RWPE2 (cell line): ENCODE measurements at regions not wholly inside any gene's neighbourhood (a gene's known extent, or its start where the extent isn't known, plus 50 kb on each side); places are given as distances from the start of the nearest gene placed in this dataset.

Experiments
- ATAC-seq: fragments of 200-7000 bp; cut with Tn5 transposase; 3 replicates; pipeline ENCODE4 v1.9.1; 2021; ENCODE audit warnings: low read depth
- DNase-seq: peaks from one replicate; pipeline ENCODE4 v3.0.0-alpha.2; 2020; ENCODE audit warnings: low spot score
- H3K27ac ChIP-seq: fragments of 450-650 bp; 2 replicates; pipeline ENCODE4 v1.5.1; 2017; ENCODE audit warnings: mild to moderate bottlenecking; ENCODE audit not compliant: poor library complexity, severe bottlenecking
- H3K27me3 ChIP-seq: fragments of 250-450 bp; sonication (Bioruptor Pico); 2 replicates; pipeline ENCODE4 v1.5.1; 2021; ENCODE audit warnings: mild to moderate bottlenecking, moderate library complexity; ENCODE audit not compliant: insufficient read depth, poor library complexity, severe bottlenecking
- H3K36me3 ChIP-seq: fragments of 250-450 bp; sonication (Bioruptor Pico); 2 replicates; pipeline ENCODE4 v1.5.1; 2020; ENCODE audit warnings: low read depth, mild to moderate bottlenecking, moderate library complexity
- H3K4me1 ChIP-seq: fragments of 250-450 bp; sonication (Bioruptor Pico); 2 replicates; pipeline ENCODE4 v1.5.1; 2021; ENCODE audit warnings: mild to moderate bottlenecking, moderate library complexity; ENCODE audit not compliant: insufficient read depth, poor library complexity, severe bottlenecking
- H3K4me3 ChIP-seq: fragments of 250-450 bp; sonication (Bioruptor Pico); 2 replicates; pipeline ENCODE4 v1.5.1; 2021; ENCODE audit warnings: mild to moderate bottlenecking, moderate library complexity; ENCODE audit not compliant: severe bottlenecking
- H3K9me3 ChIP-seq: fragments of 250-450 bp; sonication (Bioruptor Pico); 2 replicates; pipeline ENCODE4 v1.5.1; 2021; ENCODE audit warnings: mild to moderate bottlenecking, moderate library complexity; ENCODE audit not compliant: severe bottlenecking
- TF ChIP-seq, protein P1 (sequence below): fragments of 450-650 bp; IDR thresholded peaks from one replicate; pipeline ENCODE4 v1.5.1; 2017; ENCODE audit warnings: mild to moderate bottlenecking, moderate library complexity; ENCODE audit not compliant: poor library complexity, severe bottlenecking

DNA sequence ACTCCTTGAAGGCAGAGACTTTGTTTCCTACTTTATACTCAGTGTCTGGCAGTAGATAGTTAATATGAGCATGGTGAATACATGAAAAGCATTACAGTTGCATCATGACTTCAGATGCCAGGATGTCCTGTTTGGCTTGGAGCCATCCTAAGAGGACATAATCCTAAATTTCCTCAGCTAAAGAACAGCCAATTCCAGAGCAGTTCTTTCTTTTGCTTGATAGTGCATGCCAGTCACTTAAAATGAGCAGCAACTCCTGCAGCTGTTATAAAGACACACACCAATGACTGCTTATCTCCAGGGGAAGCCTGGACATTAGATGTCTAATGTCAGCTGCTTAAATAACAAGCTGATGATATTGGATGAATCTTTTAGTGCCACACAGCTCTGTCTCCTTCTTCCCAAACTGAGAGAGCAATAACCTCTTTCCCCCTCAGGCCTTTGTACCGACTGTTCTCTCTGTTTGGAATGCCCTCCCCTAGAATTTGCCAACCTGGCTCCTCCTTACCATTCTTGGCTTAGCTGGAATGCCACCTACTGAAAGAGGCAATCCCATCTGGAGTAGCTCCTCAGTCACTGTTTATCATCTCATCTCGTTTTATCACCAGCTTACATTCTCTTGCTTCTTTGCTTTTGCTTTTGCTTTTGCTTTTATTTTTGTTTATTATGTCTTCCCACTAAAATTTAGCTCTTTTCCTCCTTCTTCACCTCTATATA is 100.8 kb upstream of the USP38 start:
- no peak for ATAC-seq
- H3K27me3 ChIP-seq = peaks cover 3% of the 10 kb centered on the region
- no peaks in the 10 kb centered on the region for H3K36me3 ChIP-seq
- H3K4me1 ChIP-seq = no peaks in the 10 kb centered on the region
- no peak for DNase-seq
- H3K9me3 ChIP-seq = no peaks in the 10 kb centered on the region
- TF ChIP-seq, protein P1, sequence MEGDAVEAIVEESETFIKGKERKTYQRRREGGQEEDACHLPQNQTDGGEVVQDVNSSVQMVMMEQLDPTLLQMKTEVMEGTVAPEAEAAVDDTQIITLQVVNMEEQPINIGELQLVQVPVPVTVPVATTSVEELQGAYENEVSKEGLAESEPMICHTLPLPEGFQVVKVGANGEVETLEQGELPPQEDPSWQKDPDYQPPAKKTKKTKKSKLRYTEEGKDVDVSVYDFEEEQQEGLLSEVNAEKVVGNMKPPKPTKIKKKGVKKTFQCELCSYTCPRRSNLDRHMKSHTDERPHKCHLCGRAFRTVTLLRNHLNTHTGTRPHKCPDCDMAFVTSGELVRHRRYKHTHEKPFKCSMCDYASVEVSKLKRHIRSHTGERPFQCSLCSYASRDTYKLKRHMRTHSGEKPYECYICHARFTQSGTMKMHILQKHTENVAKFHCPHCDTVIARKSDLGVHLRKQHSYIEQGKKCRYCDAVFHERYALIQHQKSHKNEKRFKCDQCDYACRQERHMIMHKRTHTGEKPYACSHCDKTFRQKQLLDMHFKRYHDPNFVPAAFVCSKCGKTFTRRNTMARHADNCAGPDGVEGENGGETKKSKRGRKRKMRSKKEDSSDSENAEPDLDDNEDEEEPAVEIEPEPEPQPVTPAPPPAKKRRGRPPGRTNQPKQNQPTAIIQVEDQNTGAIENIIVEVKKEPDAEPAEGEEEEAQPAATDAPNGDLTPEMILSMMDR = no peak
- H3K4me3 ChIP-seq = no peak overlapping the region
- no peak overlapping the region for H3K27ac ChIP-seq

DNA sequence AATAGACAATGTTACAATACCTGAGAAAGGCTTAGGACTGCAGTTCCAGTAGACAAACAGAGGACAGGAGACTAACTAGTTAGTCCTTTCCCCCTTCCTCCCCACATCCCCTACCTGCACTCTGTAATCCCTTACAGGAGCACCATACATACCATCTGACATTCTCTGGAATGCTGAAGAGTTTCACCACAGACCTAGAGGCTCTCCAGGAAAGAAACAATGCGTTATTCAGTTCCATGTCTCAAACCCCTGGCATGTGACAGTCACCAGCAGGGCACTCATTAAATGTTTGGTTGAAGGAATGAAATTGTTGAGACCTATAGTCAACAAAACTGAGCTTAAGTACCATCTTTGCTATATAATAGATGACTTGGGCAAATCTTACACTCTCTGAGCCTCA is 100.2 kb upstream of the USP38 start:
- H3K27me3 ChIP-seq = peaks cover 3% of the 10 kb centered on the region
- no peaks in the 10 kb centered on the region for H3K9me3 ChIP-seq
- H3K27ac ChIP-seq = no peak overlapping the region
- ATAC-seq = no peak; the same call in 2 of the 3 replicates
- TF ChIP-seq, protein P1 = no peak
- no peaks in the 10 kb centered on the region for H3K4me1 ChIP-seq
- no peak overlapping the region for H3K4me3 ChIP-seq
- no peaks in the 10 kb centered on the region for H3K36me3 ChIP-seq
- DNase-seq = no peak

DNA sequence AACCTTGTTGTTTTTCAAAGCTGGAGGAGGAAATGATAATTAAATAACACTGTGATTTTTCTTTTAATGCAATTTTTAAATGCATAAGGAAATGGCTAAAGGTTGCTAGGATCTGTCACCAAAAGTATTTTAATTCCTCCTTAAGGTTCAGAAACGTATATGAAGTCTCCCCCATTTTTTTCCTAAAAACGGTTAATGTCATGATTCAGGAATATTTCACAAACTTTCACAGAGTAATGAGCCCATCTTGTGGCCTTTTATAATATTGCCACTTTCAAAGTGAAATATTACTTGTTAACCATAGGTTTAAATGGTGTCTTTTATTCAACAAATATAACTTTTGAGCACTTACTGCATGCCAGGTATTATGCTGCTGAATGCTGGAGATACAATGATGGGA is 99.5 kb upstream of the USP38 start:
- Histone ChIP-seq H3K9me3 (no peaks in the 10 kb centered on the region), H3K4me1 (no peaks in the 10 kb centered on the region), H3K4me3 (no peak overlapping the region), H3K27ac (no peak overlapping the region), H3K27me3 (peaks cover 3% of the 10 kb centered on the region), H3K36me3 (no peaks in the 10 kb centered on the region)
- ATAC-seq = no peak
- DNase-seq = no peak
- TF ChIP-seq, protein P1 = peak; percentile 22

DNA sequence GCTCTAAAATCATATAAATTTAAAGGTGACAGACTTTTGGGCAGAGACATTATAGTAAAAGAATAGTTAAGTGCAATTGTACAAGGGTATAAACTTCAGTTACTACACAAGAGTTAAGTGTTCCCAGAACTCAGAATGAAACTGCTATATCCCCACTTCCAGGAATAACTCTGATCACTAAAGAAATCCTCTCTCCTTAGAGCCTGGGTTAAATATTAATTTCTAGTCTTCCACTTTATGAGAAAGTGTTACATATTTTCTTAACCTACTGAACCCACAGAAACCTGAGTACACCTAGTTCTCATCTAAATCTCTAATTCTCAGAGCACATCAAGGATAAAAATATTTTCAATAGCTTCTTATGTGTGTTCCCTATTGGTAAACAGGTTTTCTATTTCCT is 99.1 kb upstream of the USP38 start:
- TF ChIP-seq, protein P1 = no peak
- Histone ChIP-seq H3K27ac (no peak overlapping the region), H3K9me3 (no peaks in the 10 kb centered on the region), H3K36me3 (no peaks in the 10 kb centered on the region), H3K4me1 (no peaks in the 10 kb centered on the region), H3K4me3 (no peak overlapping the region), H3K27me3 (peaks cover 3% of the 10 kb centered on the region)
- DNase-seq = no peak
- ATAC-seq = no peak

DNA sequence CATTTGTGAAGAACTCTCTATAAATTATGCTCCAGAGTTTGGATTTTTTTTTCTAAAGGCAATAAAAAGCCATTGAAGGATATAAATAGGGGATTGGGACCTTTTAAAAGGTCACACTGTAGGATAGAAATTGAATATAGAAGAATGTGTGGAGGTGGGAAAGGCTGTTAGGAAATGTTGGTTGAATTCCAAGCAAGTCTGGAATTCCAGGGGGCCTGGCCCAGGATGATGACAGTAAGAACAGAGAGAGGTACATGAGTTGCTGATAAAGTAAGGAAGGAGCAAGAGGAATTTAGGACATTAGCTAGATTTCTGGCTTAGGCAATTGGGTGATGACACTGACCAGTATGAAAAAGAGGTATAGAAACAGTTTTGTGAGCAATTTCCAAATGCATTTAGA is 95.4 kb upstream of the USP38 start:
- Histone ChIP-seq H3K36me3 (no peaks in the 10 kb centered on the region), H3K9me3 (no peaks in the 10 kb centered on the region), H3K27me3 (peaks cover 3% of the 10 kb centered on the region), H3K4me1 (no peaks in the 10 kb centered on the region), H3K4me3 (no peak overlapping the region), H3K27ac (no peak overlapping the region)
- no peak for ATAC-seq
- no peak for DNase-seq
- TF ChIP-seq, protein P1 = no peak
